HG03439 (cell line): ENCODE measurements at regions not wholly inside any gene's neighbourhood (a gene's known extent, or its start where the extent isn't known, plus 50 kb on each side); places are given as distances from the start of the nearest gene placed in this dataset.
A peak's percentile ranks its signal among the peaks of the same experiment; 100 is the strongest.

Experiments
- ATAC-seq: cut with Tn5 transposase; IDR thresholded peaks from one replicate; pipeline ENCODE4 v1.9.1; 2021; ENCODE audit warnings: mild to moderate bottlenecking, moderate library complexity; ENCODE audit not compliant: unreplicated experiment

- ATAC-seq, result peak; percentile 93
Observed at GRCh38 chr6:113642714-113643406, 214.3 kb upstream of the MARCKS start.

GRCh38 chr6:113643407-113643770, 213.8 kb upstream of the MARCKS start:
- ATAC-seq, result no peak

GRCh38 chr6:113644861-113645575, 212.1 kb upstream of the MARCKS start:
- no peak for ATAC-seq

GRCh38 chr6:113645576-113645970, 211.6 kb upstream of the MARCKS start:
- ATAC-seq, result no peak

- no peak for ATAC-seq
Observed at GRCh38 chr6:113645986-113646385, 211.2 kb upstream of the MARCKS start.

GRCh38 chr6:113646701-113647100, 210.4 kb upstream of the MARCKS start:
- ATAC-seq, result no peak

- ATAC-seq, result no peak
Observed at GRCh38 chr6:113647143-113647889, 209.8 kb upstream of the MARCKS start.

GRCh38 chr6:113648698-113649097, 208.4 kb upstream of the MARCKS start:
- no peak for ATAC-seq

- no peak for ATAC-seq
Observed at GRCh38 chr6:113649276-113649675, 207.9 kb upstream of the MARCKS start.

- ATAC-seq, result no peak
Observed at GRCh38 chr6:113649880-113650609, 207.1 kb upstream of the MARCKS start.

GRCh38 chr6:113650610-113650979, 206.6 kb upstream of the MARCKS start:
- no peak for ATAC-seq

GRCh38 chr6:113651120-113651519, 206.0 kb upstream of the MARCKS start:
- no peak for ATAC-seq

GRCh38 chr6:113651920-113652319, 205.2 kb upstream of the MARCKS start:
- no peak for ATAC-seq

- ATAC-seq, result no peak
Observed at GRCh38 chr6:113653275-113653674, 203.9 kb upstream of the MARCKS start.

- no peak for ATAC-seq
Observed at GRCh38 chr6:113654396-113654795, 202.7 kb upstream of the MARCKS start.

GRCh38 chr6:113655761-113656160, 201.4 kb upstream of the MARCKS start:
- no peak for ATAC-seq

GRCh38 chr6:113659762-113660404, 197.3 kb upstream of the MARCKS start:
- no peak for ATAC-seq

- no peak for ATAC-seq
Observed at GRCh38 chr6:113660819-113661218, 196.3 kb upstream of the MARCKS start.

- no peak for ATAC-seq
Observed at GRCh38 chr6:113662093-113662665, 195.0 kb upstream of the MARCKS start.

GRCh38 chr6:113662688-113663333, 194.3 kb upstream of the MARCKS start:
- ATAC-seq, result peak; percentile 68
